OCI-LY1 (cell line): ENCODE measurements at regions not wholly inside any gene's neighbourhood (a gene's known extent, or its start where the extent isn't known, plus 50 kb on each side); places are given as distances from the start of the nearest gene placed in this dataset.

Source experiments
- EZH2 ChIP-seq: fragments of 200-600 bp; sonication (generic), shearing (Covaris generic); IDR thresholded peaks from 2 replicates; pipeline ENCODE4 v1.8.0; 2017; ENCODE audit warnings: borderline replicate concordance, mixed run types, mild to moderate bottlenecking, antibody characterized with exemption, low read length, moderate library complexity, mixed read lengths
- TF ChIP-seq, protein P1 (sequence below): fragments of 200-600 bp; sonication (generic), shearing (Covaris generic); IDR thresholded peaks from 2 replicates; pipeline ENCODE4 v1.5.1; 2017; ENCODE audit warnings: mild to moderate bottlenecking, antibody characterized with exemption, low read length, moderate library complexity, mixed read lengths

DNA sequence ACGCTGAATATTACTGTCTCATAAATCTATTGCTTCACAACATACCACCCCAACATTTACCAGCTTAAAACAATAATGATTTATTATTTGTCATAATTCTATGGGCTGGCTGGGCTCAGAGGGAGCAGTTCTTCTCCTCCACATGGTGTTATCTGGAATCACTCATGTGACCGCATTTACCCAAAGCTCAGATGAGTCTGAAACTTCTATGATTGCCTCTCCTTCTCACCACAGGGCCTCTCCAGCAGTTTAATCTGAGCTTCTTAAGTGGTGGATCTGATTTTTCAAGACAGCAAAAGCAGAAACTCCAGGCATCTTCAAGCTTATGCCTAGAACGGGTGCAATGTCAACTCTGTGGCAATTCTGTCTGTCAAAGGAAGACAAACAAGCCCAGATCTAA is 210.3 kb upstream of the ADRA1B start:
- TF ChIP-seq, protein P1, sequence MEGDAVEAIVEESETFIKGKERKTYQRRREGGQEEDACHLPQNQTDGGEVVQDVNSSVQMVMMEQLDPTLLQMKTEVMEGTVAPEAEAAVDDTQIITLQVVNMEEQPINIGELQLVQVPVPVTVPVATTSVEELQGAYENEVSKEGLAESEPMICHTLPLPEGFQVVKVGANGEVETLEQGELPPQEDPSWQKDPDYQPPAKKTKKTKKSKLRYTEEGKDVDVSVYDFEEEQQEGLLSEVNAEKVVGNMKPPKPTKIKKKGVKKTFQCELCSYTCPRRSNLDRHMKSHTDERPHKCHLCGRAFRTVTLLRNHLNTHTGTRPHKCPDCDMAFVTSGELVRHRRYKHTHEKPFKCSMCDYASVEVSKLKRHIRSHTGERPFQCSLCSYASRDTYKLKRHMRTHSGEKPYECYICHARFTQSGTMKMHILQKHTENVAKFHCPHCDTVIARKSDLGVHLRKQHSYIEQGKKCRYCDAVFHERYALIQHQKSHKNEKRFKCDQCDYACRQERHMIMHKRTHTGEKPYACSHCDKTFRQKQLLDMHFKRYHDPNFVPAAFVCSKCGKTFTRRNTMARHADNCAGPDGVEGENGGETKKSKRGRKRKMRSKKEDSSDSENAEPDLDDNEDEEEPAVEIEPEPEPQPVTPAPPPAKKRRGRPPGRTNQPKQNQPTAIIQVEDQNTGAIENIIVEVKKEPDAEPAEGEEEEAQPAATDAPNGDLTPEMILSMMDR: no peak
- TF ChIP-seq EZH2: no peak
